Right ventricle myocardium inferior (tissue), 1 donor: ENCODE measurements at regions not wholly inside any gene's neighbourhood (a gene's known extent, or its start where the extent isn't known, plus 50 kb on each side); places are given as distances from the start of the nearest gene placed in this dataset.
A peak's percentile ranks its signal among the peaks of the same experiment; 100 is the strongest.
"Not testable (repeated sequence)": the region's sequence is repeated elsewhere in the genome, so short reads cannot be mapped to it uniquely, and the experiment has no call there.

Experiments used
- ATAC-seq: fragments of 200-7000 bp; cut with Tn5 transposase; one replicate; pipeline ENCODE4 v1.9.1; 2020; ENCODE audit warnings: mild to moderate bottlenecking, moderate library complexity
- DNase-seq: peaks from one replicate; pipeline ENCODE4 v3.0.0; 2021; ENCODE audit errors: missing footprints
- intact Hi-C: fragments of 100-400 bp; cut with DNase I; formaldehyde crosslinking; loops from one replicate; pipeline ENCODE4 v1.11.0; 2022
- donor health status: DM: no; HTN: yes; CAD: no; lungs with severe emphysema.

- intact Hi-C loops, result no loop called here
- ATAC-seq (no peak), DNase-seq (no peak)
These were observed 130.8 kb upstream of the PRKD1 start for GRCh38 chr14:30058401-30058800.

- DNase-seq (no peak), ATAC-seq (no peak)
These were observed 136.1 kb upstream of the PRKD1 start for GRCh38 chr14:30063746-30064145.

GRCh38 chr14:30064454-30064853, 136.8 kb upstream of the PRKD1 start:
- ATAC-seq (no peak), DNase-seq (no peak)
- intact Hi-C loops, result no loop called here

More at GRCh38 chr14:30063746-30064145, 136.1 kb upstream of the PRKD1 start:
- intact Hi-C loops, result no loop called here

GRCh38 chr14:30069536-30069935, 141.9 kb upstream of the PRKD1 start:
- ATAC-seq, result no peak
- no peak for DNase-seq

GRCh38 chr14:30072454-30072853, 144.8 kb upstream of the PRKD1 start:
- ATAC-seq, DNase-seq, intact Hi-C loops: not testable (repeated sequence)

More at GRCh38 chr14:30069536-30069935, 141.9 kb upstream of the PRKD1 start:
- intact Hi-C loops, result no loop called here

- no peak for DNase-seq
- ATAC-seq, result no peak
- intact Hi-C loops, result no loop called here
These were observed 150.3 kb upstream of the PRKD1 start for GRCh38 chr14:30077946-30078345.

GRCh38 chr14:30078811-30079402, 151.3 kb upstream of the PRKD1 start:
- DNase-seq, result no peak

GRCh38 chr14:30082486-30082885, 154.8 kb upstream of the PRKD1 start:
- intact Hi-C loops, result no loop called here
- ATAC-seq (no peak), DNase-seq (no peak)

More at GRCh38 chr14:30078811-30079402, 151.3 kb upstream of the PRKD1 start:
- intact Hi-C loops, result no loop called here
- ATAC-seq, result no peak

GRCh38 chr14:30084811-30085210, 157.2 kb upstream of the PRKD1 start:
- ATAC-seq (no peak), DNase-seq (no peak)
- intact Hi-C loops, result no loop called here

GRCh38 chr14:30085943-30086342, 158.3 kb upstream of the PRKD1 start:
- ATAC-seq (peak; percentile 84), DNase-seq (no peak)
- intact Hi-C loops, result no loop called here

- intact Hi-C loops, result no loop called here
- DNase-seq, result no peak
- ATAC-seq, result no peak
These were observed 161.0 kb upstream of the PRKD1 start for GRCh38 chr14:30088620-30089019.

- DNase-seq (no peak), ATAC-seq (no peak)
- intact Hi-C loops, result no loop called here
These were observed 181.5 kb upstream of the PRKD1 start for GRCh38 chr14:30108975-30109700.

- ATAC-seq, result no peak
- no peak for DNase-seq
- intact Hi-C loops, result no loop called here
These were observed 186.4 kb upstream of the PRKD1 start for GRCh38 chr14:30114051-30114450.

GRCh38 chr14:30115756-30116155, 188.1 kb upstream of the PRKD1 start:
- no peak for ATAC-seq
- intact Hi-C loops, result no loop called here
- DNase-seq, result no peak

GRCh38 chr14:30118992-30119640, 191.5 kb upstream of the PRKD1 start:
- intact Hi-C loops, result no loop called here
- no peak for ATAC-seq
- no peak for DNase-seq

- no peak for DNase-seq
- no peak for ATAC-seq
- intact Hi-C loops, result no loop called here
These were observed 197.8 kb upstream of the PRKD1 start for GRCh38 chr14:30125322-30125979.

GRCh38 chr14:30129807-30130206, 202.2 kb upstream of the PRKD1 start:
- DNase-seq (no peak), ATAC-seq (no peak)
- intact Hi-C loops, result no loop called here

- ATAC-seq (no peak), DNase-seq (no peak)
- intact Hi-C loops, result no loop called here
These were observed 204.0 kb upstream of the PRKD1 start for GRCh38 chr14:30131581-30132097.

GRCh38 chr14:30132196-30132595, 204.5 kb upstream of the PRKD1 start:
- intact Hi-C loops, result no loop called here
- ATAC-seq (no peak), DNase-seq (no peak)
